Omental fat pad (tissue), 3 donors: ENCODE measurements at regions not wholly inside any gene's neighbourhood (a gene's known extent, or its start where the extent isn't known, plus 50 kb on each side); places are given as distances from the start of the nearest gene placed in this dataset.

ENCODE experiments used
- ATAC-seq: fragments of 150-250 bp; one replicate; pipeline ENCODE4 v1.9.1; 2016; ENCODE audit warnings: mild to moderate bottlenecking, moderate library complexity; ENCODE audit not compliant: low FRiP score
- DNase-seq: peaks from one replicate; pipeline ENCODE4 v3.0.0-alpha.2; 2019; ENCODE audit warnings: low spot score
- TF ChIP-seq, protein P1 (sequence below), 3 donors: fragments of 450-650 bp; IDR thresholded peaks; one replicate each; pipeline ENCODE4 v1.5.1; 2016 to 2017; ENCODE audit warnings: antibody characterized with exemption in 3 of 3, mild to moderate bottlenecking in 3 of 3, moderate library complexity in 2 of 3

DNA sequence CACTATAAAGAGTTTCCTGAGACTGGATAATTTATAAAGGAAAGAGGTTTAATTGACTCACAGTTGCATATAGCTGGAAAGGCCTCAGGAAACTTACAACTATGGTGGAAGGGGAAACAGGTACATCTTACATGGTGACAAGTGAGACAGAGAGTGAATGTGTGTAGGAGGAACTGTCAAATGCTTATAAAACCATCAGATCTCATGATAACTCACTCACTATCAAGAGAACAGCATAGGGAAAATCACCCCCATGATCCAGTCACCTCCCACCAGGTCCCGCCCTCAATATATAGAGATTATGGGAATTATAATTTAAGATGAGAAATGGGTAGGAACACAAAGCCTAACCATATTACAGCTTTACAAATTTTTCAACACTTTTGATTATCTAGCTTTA is 266.0 kb downstream of the DTHD1 start:
- ATAC-seq: no peak
- TF ChIP-seq, protein P1, sequence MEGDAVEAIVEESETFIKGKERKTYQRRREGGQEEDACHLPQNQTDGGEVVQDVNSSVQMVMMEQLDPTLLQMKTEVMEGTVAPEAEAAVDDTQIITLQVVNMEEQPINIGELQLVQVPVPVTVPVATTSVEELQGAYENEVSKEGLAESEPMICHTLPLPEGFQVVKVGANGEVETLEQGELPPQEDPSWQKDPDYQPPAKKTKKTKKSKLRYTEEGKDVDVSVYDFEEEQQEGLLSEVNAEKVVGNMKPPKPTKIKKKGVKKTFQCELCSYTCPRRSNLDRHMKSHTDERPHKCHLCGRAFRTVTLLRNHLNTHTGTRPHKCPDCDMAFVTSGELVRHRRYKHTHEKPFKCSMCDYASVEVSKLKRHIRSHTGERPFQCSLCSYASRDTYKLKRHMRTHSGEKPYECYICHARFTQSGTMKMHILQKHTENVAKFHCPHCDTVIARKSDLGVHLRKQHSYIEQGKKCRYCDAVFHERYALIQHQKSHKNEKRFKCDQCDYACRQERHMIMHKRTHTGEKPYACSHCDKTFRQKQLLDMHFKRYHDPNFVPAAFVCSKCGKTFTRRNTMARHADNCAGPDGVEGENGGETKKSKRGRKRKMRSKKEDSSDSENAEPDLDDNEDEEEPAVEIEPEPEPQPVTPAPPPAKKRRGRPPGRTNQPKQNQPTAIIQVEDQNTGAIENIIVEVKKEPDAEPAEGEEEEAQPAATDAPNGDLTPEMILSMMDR (IDR thresholded peaks at IDR 0.05): no peak
- no peak for DNase-seq

DNA sequence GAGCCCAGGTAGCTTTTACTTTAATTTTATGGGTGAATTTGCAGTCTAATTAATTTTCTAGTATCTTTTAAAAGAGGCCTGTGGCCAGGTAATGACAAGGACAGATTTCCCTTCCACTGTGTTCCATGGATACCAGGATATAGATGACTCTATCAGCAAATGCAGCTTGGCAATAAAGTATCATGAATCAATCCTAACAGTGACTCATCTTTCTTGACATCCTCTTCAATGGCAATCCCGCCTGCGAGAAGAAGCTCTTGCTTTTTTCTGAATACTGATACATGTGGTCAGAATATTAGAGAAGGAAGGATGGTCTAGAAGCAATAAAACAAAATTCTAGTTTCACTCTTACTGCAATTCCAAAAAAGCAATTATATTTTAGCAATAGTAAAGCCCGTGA is 267.8 kb downstream of the DTHD1 start:
- TF ChIP-seq, protein P1 (IDR thresholded peaks at IDR 0.05): no peak
- DNase-seq (no peak), ATAC-seq (no peak)

DNA sequence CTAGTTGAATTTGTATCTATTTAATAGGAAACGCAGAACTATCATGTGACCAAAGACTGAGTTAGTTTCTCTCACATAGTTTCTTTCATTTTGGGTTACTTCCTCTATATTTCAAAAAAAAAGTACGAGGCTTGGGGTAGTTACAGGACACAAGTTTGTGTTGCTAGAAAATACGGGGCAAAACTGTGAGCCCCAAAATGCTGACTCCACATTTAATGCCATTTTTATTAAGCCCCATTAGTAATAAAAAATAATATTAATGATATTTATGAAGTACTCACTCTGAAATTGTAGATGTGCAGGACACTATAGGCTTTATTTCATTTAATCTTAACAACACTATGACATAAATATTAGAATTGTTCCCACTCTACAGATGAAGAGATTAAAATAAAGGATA is 268.6 kb downstream of the DTHD1 start:
- DNase-seq (no peak), ATAC-seq (no peak)
- TF ChIP-seq, protein P1 (IDR thresholded peaks at IDR 0.05): no peak

DNA sequence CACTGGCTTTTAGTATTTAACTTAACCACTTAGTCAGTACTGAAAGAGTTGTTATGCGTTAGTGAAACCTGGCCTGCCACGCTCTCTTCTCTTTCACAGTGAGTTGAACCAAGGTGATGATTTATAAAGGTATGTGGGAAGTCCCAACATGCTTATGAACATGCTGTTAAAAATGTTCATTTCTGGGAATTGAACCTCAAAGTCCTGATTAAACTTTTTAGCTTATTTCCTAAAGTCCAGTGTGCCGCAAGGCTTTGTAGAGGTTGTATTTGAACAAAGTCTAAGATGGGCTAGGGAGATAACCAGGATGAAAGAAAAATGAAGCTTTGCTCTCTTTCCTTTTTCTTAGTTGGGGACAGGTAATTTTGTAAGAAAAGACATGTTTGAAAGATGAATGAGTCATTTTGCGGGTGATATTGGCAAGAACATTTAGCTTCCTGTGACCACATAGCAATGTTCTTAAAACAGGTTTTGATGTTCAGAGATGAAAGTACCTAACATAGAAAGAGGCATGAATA is 270.3 kb downstream of the DTHD1 start:
- ATAC-seq: no peak
- no peak for DNase-seq
- TF ChIP-seq, protein P1 (IDR thresholded peaks at IDR 0.05): no peak

DNA sequence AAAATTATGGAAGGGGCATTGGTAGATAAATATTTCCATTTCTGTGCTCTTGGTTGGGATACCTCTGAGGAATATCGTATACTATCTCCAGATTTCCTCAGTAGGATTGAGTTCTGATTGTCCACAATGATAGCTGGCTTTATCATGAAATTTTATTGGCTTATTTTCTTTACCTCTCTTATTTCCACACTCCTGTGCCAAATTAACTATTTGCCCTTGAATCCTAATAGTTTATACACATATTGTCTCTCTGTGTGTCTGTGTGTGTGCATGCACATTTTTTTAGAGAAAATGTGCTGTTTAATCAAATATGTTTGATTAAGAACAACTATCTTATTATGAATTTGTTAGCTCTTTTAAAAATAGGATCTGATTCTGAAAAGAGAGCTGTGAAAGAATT is 271.6 kb downstream of the DTHD1 start:
- DNase-seq (no peak), ATAC-seq (no peak)
- TF ChIP-seq, protein P1 (IDR thresholded peaks at IDR 0.05): no peak

DNA sequence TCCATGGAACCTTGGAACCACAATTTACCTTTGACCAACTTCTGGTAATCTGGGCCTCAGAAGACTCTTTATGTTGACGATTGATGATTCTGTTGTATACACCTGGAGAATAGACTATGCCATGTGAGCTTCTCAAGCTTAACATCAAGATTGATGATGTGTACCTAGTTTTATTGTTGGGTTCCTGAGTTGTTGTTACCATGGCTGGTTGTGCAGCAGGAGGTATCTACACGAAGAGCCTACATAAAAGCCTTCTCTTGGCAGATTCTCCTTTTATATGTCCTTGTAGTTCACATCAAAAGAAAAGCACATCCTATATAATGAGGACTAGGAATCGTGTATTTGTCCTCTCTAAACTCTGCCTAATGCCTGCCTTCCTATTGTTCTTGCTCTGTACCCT is 272.0 kb downstream of the DTHD1 start:
- DNase-seq (no peak), ATAC-seq (no peak)
- TF ChIP-seq, protein P1 (IDR thresholded peaks at IDR 0.05): no peak

DNA sequence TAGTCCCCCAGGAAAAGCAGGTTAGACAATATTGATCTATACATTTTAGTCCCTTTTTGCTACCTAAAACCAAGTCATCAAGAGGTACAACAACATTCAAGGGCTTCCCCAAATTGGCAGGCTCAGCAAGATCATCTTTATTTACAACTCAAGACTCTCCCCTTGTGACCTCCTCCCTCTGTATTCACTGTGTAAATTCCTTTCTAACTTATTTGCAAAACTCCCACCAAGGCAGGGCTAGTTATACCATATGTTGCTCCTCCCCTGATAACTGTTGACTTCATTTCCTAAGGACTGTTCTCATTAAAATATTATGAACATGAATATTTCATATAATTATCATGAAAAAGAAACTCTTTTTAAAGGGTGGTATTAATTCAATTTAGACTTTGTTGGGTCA is 275.6 kb downstream of the DTHD1 start:
- no peak for DNase-seq
- TF ChIP-seq, protein P1 (IDR thresholded peaks at IDR 0.05): no peak
- ATAC-seq: no peak
